ENCODE measurements at regions not wholly inside any gene's neighbourhood (a gene's known extent, or its start where the extent isn't known, plus 50 kb on each side); places are given as distances from the start of the nearest gene placed in this dataset.
A peak's percentile ranks its signal among the peaks of the same experiment; 100 is the strongest.

- no peaks in the 10 kb centered on the region for H3K27me3 ChIP-seq (ENCODE audit: control insufficient read depth, insufficient read depth, low read length)
- H3K36me3 ChIP-seq (replicated peaks; ENCODE audit: control insufficient read depth, insufficient read depth, low read length), result no peaks in the 10 kb centered on the region
- no peak for DNase-seq
- H3K4me3 ChIP-seq (ENCODE audit: insufficient read depth, low read depth, low read length), result no peak overlapping the region
Measured at GRCh38 chr2:6665093-6666045, 200.3 kb downstream of the CMPK2 start.

GRCh38 chr2:6667326-6667725 lies 198.4 kb downstream of the CMPK2 start:
- Histone ChIP-seq H3K27me3 (ENCODE audit: control insufficient read depth, insufficient read depth, low read length) (no peaks in the 10 kb centered on the region), H3K4me3 (ENCODE audit: insufficient read depth, low read depth, low read length) (no peak overlapping the region)
- DNase-seq, result no peak

GRCh38 chr2:6671913-6672312 lies 193.8 kb downstream of the CMPK2 start:
- Histone ChIP-seq H3K36me3 (replicated peaks; ENCODE audit: control insufficient read depth, insufficient read depth, low read length) (no peaks in the 10 kb centered on the region), H3K4me3 (ENCODE audit: insufficient read depth, low read depth, low read length) (no peak overlapping the region), H3K27me3 (ENCODE audit: control insufficient read depth, insufficient read depth, low read length) (no peaks in the 10 kb centered on the region)
- DNase-seq, result no peak

More at GRCh38 chr2:6667326-6667725, 198.4 kb downstream of the CMPK2 start:
- no peaks in the 10 kb centered on the region for H3K36me3 ChIP-seq (replicated peaks; ENCODE audit: control insufficient read depth, insufficient read depth, low read length)

DNA sequence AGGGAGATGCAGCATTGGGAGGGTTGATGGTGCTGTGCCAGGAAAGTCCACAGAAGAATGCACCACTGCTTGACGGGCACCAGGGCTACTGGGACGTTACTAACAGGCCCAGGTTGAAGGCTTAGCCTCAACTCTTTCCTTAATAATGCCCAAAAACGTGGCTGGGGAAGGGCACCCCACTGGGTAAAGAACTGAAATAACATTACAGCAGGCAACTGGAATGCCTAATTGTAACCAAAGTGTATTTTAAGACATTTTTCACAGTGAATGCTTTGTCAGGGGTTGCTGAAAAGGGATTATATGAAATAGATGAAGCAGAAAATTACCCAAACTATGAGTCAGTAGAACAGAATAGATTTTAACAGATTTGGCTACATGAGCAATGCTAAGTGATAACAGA lies 191.3 kb downstream of the CMPK2 start:
- no peak overlapping the region for H3K4me3 ChIP-seq (ENCODE audit: insufficient read depth, low read depth, low read length)
- H3K36me3 ChIP-seq (replicated peaks; ENCODE audit: control insufficient read depth, insufficient read depth, low read length), result no peaks in the 10 kb centered on the region
- no peak for DNase-seq
- H3K27me3 ChIP-seq (ENCODE audit: control insufficient read depth, insufficient read depth, low read length), result no peaks in the 10 kb centered on the region; the same call in 1 of the 2 replicates

DNA sequence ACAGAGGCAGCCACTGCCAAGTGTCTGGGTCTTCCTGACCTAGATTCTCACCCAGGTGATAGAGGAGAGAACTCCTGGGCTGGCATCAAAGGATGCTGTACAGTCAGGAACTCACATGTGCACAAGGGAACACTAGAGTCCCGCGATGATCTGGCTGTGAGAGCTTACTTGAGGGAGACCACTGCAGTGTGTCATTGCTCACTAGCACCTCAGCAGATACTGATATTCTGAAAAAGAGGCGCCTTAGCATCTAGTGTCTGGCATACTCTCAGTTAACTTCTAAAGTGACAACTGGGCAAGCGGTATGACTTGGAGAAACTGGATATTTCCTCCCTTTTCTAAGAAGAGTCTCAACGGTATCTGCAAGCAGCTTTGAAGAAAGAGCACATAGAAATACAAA lies 189.9 kb downstream of the CMPK2 start:
- Histone ChIP-seq H3K4me3 (ENCODE audit: insufficient read depth, low read depth, low read length) (no peak overlapping the region), H3K36me3 (replicated peaks; ENCODE audit: control insufficient read depth, insufficient read depth, low read length) (no peaks in the 10 kb centered on the region), H3K27me3 (ENCODE audit: control insufficient read depth, insufficient read depth, low read length) (no peaks in the 10 kb centered on the region; the same call in 1 of the 2 replicates)
- no peak for DNase-seq

- Histone ChIP-seq H3K4me3 (ENCODE audit: insufficient read depth, low read depth, low read length) (no peak overlapping the region), H3K36me3 (replicated peaks; ENCODE audit: control insufficient read depth, insufficient read depth, low read length) (no peaks in the 10 kb centered on the region), H3K27me3 (ENCODE audit: control insufficient read depth, insufficient read depth, low read length) (no peaks in the 10 kb centered on the region; the same call in 1 of the 2 replicates)
- no peak for DNase-seq
Measured at GRCh38 chr2:6676241-6676640, 189.5 kb downstream of the CMPK2 start.

DNA sequence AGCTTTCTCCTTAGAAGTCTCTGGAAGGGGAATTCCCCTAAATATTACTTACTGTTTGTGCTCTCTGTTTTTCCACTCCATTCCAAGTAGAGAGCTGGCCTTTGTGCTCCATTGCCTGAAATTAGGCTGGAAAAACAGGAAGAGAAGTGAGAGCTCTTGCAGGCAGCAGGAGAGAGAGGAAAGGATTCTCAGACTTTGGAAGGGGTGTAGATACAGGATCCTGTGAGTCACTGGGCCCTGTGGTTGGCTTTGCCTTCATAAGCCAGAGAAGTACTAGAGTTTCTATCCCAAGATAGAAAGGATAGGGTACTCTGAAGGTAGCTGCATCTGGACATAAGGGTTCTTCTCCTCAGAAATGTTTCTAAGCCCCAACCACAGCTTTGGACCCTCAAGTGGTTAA lies 188.9 kb downstream of the CMPK2 start:
- H3K4me3 ChIP-seq (ENCODE audit: insufficient read depth, low read depth, low read length), result no peak overlapping the region

DNA sequence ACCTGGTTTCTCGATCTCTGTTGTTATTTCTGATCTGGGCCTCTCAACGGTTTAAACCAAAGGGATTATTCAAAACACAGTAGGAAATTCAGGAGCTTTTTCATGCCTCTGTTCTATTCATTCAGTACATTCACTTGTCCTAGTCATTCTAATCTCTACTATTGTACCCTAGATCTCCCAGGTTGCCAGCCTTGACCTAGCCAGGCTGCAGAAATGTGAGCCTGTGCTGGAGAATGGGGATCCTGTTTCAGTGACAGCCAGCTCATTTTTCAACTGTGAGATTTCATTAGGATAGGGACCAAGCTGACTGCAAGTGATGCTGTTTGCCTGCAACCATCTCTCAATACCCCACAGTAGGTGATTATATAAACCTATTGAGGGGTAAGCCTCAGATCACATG lies 186.2 kb downstream of the CMPK2 start:
- H3K36me3 ChIP-seq (replicated peaks; ENCODE audit: control insufficient read depth, insufficient read depth, low read length), result no peaks in the 10 kb centered on the region
- no peaks in the 10 kb centered on the region; the same call in 1 of the 2 replicates for H3K27me3 ChIP-seq (ENCODE audit: control insufficient read depth, insufficient read depth, low read length)
- H3K4me3 ChIP-seq (ENCODE audit: insufficient read depth, low read depth, low read length), result no peak overlapping the region
- DNase-seq, result peak; percentile 28

More for the DNA sequence above, 188.9 kb downstream of the CMPK2 start:
- H3K36me3 ChIP-seq (replicated peaks; ENCODE audit: control insufficient read depth, insufficient read depth, low read length), result no peaks in the 10 kb centered on the region
- no peak for DNase-seq
- H3K27me3 ChIP-seq (ENCODE audit: control insufficient read depth, insufficient read depth, low read length), result no peaks in the 10 kb centered on the region; the same call in 1 of the 2 replicates

DNA sequence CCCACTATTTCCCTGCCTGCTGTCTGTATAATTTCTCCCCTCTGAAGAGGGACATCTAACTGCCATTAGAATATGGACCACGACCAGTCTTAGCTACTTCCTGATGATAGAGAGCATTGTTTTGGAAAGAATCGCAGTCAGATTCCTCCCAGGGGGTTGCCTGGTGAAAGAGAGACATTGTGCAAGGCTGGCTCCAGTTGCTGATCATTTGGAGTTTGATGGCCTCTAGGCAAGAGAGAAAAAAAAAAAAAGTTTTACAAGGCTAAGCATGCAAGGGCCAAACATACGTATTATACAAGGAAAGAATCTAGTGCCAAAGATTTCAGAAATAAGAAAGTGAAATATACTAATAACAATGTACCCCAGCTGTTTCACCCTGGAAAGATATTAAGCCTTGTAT lies 182.2 kb downstream of the CMPK2 start:
- no peak for DNase-seq

GRCh38 chr2:6685447-6685846 lies 180.3 kb downstream of the CMPK2 start:
- no peak overlapping the region for H3K4me3 ChIP-seq (ENCODE audit: insufficient read depth, low read depth, low read length)
- no peaks in the 10 kb centered on the region for H3K27me3 ChIP-seq (ENCODE audit: control insufficient read depth, insufficient read depth, low read length)
- DNase-seq, result no peak
- no peaks in the 10 kb centered on the region for H3K36me3 ChIP-seq (replicated peaks; ENCODE audit: control insufficient read depth, insufficient read depth, low read length)

More for the DNA sequence above, 182.2 kb downstream of the CMPK2 start:
- no peaks in the 10 kb centered on the region; the same call in 1 of the 2 replicates for H3K27me3 ChIP-seq (ENCODE audit: control insufficient read depth, insufficient read depth, low read length)
- H3K4me3 ChIP-seq (ENCODE audit: insufficient read depth, low read depth, low read length), result no peak overlapping the region
- no peaks in the 10 kb centered on the region for H3K36me3 ChIP-seq (replicated peaks; ENCODE audit: control insufficient read depth, insufficient read depth, low read length)

- DNase-seq, result no peak
- no peaks in the 10 kb centered on the region for H3K36me3 ChIP-seq (replicated peaks; ENCODE audit: control insufficient read depth, insufficient read depth, low read length)
- no peaks in the 10 kb centered on the region for H3K27me3 ChIP-seq (ENCODE audit: control insufficient read depth, insufficient read depth, low read length)
- H3K4me3 ChIP-seq (ENCODE audit: insufficient read depth, low read depth, low read length), result no peak overlapping the region
Measured at GRCh38 chr2:6692056-6692455, 173.7 kb downstream of the CMPK2 start.

- no peak overlapping the region for H3K4me3 ChIP-seq (ENCODE audit: insufficient read depth, low read depth, low read length)
- no peak for DNase-seq
- no peaks in the 10 kb centered on the region for H3K36me3 ChIP-seq (replicated peaks; ENCODE audit: control insufficient read depth, insufficient read depth, low read length)
Measured at GRCh38 chr2:6692819-6693218, 172.9 kb downstream of the CMPK2 start.

DNA sequence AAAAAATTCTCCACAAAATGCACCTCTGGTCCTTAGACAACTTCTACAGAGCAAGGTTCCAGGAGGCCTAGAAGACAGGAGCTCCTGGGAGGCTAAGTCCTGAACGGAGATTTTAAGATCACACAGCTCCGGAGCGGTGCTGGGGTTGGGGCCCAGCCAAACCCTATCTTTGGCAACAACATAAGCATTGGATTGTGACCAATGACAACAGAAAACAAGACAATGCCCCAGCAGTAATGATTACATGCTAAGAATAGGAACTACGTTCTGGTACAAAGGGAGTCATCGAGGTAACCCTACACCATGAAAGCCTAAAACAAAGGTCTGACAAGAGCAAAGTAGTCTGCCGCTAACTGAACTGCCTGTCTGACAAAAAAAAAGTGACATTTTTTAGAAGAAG lies 171.2 kb downstream of the CMPK2 start:
- Histone ChIP-seq H3K36me3 (replicated peaks; ENCODE audit: control insufficient read depth, insufficient read depth, low read length) (no peaks in the 10 kb centered on the region), H3K4me3 (ENCODE audit: insufficient read depth, low read depth, low read length) (no peak overlapping the region), H3K27me3 (ENCODE audit: control insufficient read depth, insufficient read depth, low read length) (no peaks in the 10 kb centered on the region)
- no peak for DNase-seq

More at GRCh38 chr2:6692819-6693218, 172.9 kb downstream of the CMPK2 start:
- no peaks in the 10 kb centered on the region for H3K27me3 ChIP-seq (ENCODE audit: control insufficient read depth, insufficient read depth, low read length)

- no peak for DNase-seq
- H3K27me3 ChIP-seq (ENCODE audit: control insufficient read depth, insufficient read depth, low read length), result no peaks in the 10 kb centered on the region
- H3K4me3 ChIP-seq (ENCODE audit: insufficient read depth, low read depth, low read length), result no peak overlapping the region
- H3K36me3 ChIP-seq (replicated peaks; ENCODE audit: control insufficient read depth, insufficient read depth, low read length), result no peaks in the 10 kb centered on the region
Measured at GRCh38 chr2:6700335-6700734, 165.4 kb downstream of the CMPK2 start.

DNA sequence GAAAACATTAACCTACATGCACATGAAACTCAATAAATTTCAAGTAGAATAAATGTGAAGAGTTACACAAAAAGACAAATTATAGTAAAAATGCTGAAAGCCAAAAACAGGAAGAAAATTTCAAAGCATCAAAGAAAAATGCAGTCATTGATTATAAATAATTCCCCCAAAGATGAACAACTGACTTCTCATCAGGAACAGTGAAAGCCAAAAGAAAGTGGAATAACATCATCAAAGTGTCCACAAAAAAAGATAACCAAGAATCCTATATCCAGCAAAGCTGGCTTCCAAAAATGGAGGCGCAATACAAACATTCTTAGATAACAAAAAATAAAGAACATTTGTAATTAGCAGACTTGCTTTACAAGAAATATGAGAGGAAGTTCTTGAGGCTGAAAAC lies 161.6 kb downstream of the CMPK2 start:
- DNase-seq, result no peak
- Histone ChIP-seq H3K27me3 (ENCODE audit: control insufficient read depth, insufficient read depth, low read length) (no peaks in the 10 kb centered on the region), H3K36me3 (replicated peaks; ENCODE audit: control insufficient read depth, insufficient read depth, low read length) (no peaks in the 10 kb centered on the region), H3K4me3 (ENCODE audit: insufficient read depth, low read depth, low read length) (no peak overlapping the region)
